ENCODE measurements at regions not wholly inside any gene's neighbourhood (a gene's known extent, or its start where the extent isn't known, plus 50 kb on each side); places are given as distances from the start of the nearest gene placed in this dataset.

DNA sequence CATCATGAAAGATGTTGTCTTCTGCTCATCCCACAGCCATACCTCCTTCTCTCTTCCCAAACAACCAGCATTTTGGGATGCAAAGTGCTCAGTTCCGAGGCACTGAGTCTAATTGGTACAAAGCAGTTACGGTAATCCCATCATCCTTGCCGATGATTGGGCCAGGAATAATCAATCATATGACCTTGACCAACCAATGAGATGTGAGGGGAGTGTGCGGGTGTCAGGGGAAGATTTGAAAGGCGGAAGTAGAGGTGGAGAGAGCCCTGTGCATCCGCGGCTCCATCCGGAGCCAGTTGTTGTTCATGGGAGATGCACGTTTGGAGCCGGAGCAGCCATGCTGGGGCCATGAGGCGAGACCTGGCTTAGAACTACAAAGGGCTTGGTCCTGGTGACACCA lies 67.3 kb downstream of the SYNE3 start:
- Histone ChIP-seq H3K36me3 (ENCODE audit: control insufficient read depth, insufficient read depth, low read length) (peaks cover 53% of the 10 kb centered on the region), H3K27me3 (replicated peaks; ENCODE audit: control insufficient read depth, insufficient read depth, low read length) (no peaks in the 10 kb centered on the region), H3K4me3 (replicated peaks; ENCODE audit: low read depth, low read length) (no peak overlapping the region)
- TF ChIP-seq CTCF (IDR thresholded peaks at IDR 0.05; ENCODE audit: insufficient read depth, low read length, poor library complexity, severe bottlenecking), result no peak
- DNase-seq (ENCODE audit: extremely low read depth, insufficient read length), result no peak

DNA sequence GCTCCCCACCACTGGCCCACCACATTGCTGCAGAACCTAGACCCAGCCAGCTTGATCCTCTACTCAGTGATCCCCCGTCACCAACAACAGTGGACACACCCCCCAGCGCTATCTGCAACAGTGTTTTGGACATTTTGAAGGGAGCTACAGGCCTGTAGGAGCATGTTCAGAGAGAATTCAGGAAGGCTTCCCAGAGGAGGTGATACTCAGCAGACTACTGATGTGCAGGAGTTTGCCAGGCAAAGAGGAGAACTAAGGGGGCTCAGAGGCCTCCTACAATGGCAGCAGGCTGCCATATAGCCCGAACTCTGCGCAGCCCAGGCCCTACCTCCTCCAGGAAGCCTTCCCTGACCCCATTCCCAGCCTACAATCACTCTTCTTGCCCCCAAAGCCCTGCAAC lies 70.0 kb downstream of the SYNE3 start:
- Histone ChIP-seq H3K4me3 (replicated peaks; ENCODE audit: low read depth, low read length) (no peak overlapping the region), H3K27me3 (replicated peaks; ENCODE audit: control insufficient read depth, insufficient read depth, low read length) (no peaks in the 10 kb centered on the region), H3K36me3 (ENCODE audit: control insufficient read depth, insufficient read depth, low read length) (peaks cover 47% of the 10 kb centered on the region)
- no peak for DNase-seq (ENCODE audit: extremely low read depth, insufficient read length)
- no peak for TF ChIP-seq CTCF (IDR thresholded peaks at IDR 0.05; ENCODE audit: insufficient read depth, low read length, poor library complexity, severe bottlenecking)

DNA sequence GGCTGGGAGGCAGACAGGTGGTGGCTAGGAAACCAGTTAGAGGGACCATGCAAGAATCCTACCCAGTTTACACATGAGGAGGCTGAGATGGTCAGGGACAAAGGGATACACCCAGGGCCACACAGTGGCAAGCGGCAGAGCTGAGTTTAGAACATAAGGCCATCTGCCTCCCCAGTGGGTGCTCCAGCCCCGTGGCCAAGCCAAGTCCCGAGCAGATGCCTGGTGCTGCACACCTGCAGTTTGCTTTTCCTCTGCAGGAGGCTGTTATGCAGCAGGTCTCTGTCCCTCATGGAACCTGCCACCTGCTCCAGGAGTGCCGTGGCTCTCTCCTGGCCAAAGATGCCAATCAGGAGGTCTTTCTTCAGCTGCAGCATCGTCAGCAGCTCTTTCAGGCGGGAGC lies 70.8 kb downstream of the SYNE3 start:
- H3K36me3 ChIP-seq (ENCODE audit: control insufficient read depth, insufficient read depth, low read length), result peaks cover 45% of the 10 kb centered on the region
- no peaks in the 10 kb centered on the region for H3K27me3 ChIP-seq (replicated peaks; ENCODE audit: control insufficient read depth, insufficient read depth, low read length)
- no peak for DNase-seq (ENCODE audit: extremely low read depth, insufficient read length)
- no peak overlapping the region for H3K4me3 ChIP-seq (replicated peaks; ENCODE audit: low read depth, low read length)
- no peak for TF ChIP-seq CTCF (IDR thresholded peaks at IDR 0.05; ENCODE audit: insufficient read depth, low read length, poor library complexity, severe bottlenecking)

DNA sequence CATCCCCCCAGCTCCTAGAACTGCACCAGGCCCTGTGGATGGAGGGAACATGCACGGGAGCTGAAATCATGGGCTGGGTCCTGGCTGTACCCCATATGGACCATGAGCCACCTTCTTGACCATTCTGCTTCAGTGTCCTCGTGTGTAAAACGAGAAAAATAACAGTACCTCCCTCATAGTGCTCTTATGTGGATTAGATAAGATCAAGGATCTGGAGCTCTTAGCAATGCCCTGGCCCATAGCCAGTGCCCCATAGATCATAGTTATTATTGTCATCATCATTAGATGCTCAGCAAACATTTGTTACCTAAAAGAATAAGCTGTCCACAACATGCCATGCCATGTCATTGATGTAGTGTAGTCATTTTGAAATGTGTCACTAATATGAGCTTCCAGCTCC lies 71.3 kb downstream of the SYNE3 start:
- Histone ChIP-seq H3K27me3 (replicated peaks; ENCODE audit: control insufficient read depth, insufficient read depth, low read length) (no peaks in the 10 kb centered on the region), H3K36me3 (ENCODE audit: control insufficient read depth, insufficient read depth, low read length) (peaks cover 45% of the 10 kb centered on the region), H3K4me3 (replicated peaks; ENCODE audit: low read depth, low read length) (no peak overlapping the region)
- TF ChIP-seq CTCF (IDR thresholded peaks at IDR 0.05; ENCODE audit: insufficient read depth, low read length, poor library complexity, severe bottlenecking), result no peak
- DNase-seq (ENCODE audit: extremely low read depth, insufficient read length), result no peak

GRCh38 chr14:95444132-95445129 lies 72.0 kb downstream of the SYNE3 start:
- TF ChIP-seq CTCF (IDR thresholded peaks at IDR 0.05; ENCODE audit: insufficient read depth, low read length, poor library complexity, severe bottlenecking), result no peak
- no peak overlapping the region for H3K4me3 ChIP-seq (replicated peaks; ENCODE audit: low read depth, low read length)
- no peak for DNase-seq (ENCODE audit: extremely low read depth, insufficient read length)
- peaks cover 46% of the 10 kb centered on the region for H3K36me3 ChIP-seq (ENCODE audit: control insufficient read depth, insufficient read depth, low read length)
- no peaks in the 10 kb centered on the region for H3K27me3 ChIP-seq (replicated peaks; ENCODE audit: control insufficient read depth, insufficient read depth, low read length)
